Loucy (cell line): ENCODE measurements at regions not wholly inside any gene's neighbourhood (a gene's known extent, or its start where the extent isn't known, plus 50 kb on each side); places are given as distances from the start of the nearest gene placed in this dataset.

Source experiments
- EZH2phosphoT487 ChIP-seq: fragments of 200-600 bp; IDR thresholded peaks from 2 replicates; pipeline ENCODE4 v1.6.1; 2018; ENCODE audit warnings: antibody characterized with exemption, mild to moderate bottlenecking, moderate library complexity, borderline replicate concordance
- TF ChIP-seq, protein P1 (sequence below): fragments of 200-600 bp; sonication (generic); conservative IDR thresholded peaks from 2 replicates; pipeline ENCODE4 v1.5.1; 2014; ENCODE audit warnings: mild to moderate bottlenecking, antibody characterized with exemption, low read length

DNA sequence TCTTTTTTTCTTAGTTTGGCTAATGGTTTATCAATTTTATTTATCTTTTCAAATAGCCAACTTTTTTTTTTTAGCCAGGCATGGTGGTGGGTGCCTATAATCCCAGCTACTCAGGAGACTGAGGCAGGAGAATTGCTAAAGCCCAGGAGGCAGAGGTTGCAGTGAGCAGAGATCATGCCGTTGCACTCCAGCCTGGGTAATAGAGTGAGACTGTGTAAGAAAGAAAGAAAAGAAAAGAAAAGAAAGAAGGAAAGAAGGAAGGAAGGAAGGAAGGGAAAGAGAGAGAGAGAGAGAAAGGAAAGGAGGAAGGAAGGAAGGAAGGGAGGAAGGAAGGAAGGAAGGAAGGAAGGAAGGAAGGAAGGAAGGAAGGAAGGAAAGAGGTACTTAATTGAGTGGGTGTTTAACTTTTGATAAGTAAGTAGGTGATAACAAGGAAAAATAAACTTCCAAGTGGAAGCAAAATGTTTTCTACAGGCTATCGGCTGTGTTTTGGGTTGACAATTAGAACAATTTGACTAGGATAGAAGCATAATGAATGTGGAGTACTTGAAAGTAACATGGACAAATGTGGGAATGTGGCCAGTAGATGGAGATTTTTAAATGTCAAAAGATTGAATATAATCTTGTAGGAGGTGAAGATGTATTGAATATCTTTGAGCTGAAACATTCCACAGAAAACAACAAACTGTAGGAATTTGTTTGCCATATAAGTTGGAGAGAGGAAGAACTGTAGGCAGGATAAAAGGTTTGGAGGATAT lies 62.8 kb upstream of the MYO16 start:
- TF ChIP-seq, protein P1, sequence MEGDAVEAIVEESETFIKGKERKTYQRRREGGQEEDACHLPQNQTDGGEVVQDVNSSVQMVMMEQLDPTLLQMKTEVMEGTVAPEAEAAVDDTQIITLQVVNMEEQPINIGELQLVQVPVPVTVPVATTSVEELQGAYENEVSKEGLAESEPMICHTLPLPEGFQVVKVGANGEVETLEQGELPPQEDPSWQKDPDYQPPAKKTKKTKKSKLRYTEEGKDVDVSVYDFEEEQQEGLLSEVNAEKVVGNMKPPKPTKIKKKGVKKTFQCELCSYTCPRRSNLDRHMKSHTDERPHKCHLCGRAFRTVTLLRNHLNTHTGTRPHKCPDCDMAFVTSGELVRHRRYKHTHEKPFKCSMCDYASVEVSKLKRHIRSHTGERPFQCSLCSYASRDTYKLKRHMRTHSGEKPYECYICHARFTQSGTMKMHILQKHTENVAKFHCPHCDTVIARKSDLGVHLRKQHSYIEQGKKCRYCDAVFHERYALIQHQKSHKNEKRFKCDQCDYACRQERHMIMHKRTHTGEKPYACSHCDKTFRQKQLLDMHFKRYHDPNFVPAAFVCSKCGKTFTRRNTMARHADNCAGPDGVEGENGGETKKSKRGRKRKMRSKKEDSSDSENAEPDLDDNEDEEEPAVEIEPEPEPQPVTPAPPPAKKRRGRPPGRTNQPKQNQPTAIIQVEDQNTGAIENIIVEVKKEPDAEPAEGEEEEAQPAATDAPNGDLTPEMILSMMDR = no peak
- TF ChIP-seq EZH2phosphoT487 = no peak
